ENCODE measurements at regions not wholly inside any gene's neighbourhood (a gene's known extent, or its start where the extent isn't known, plus 50 kb on each side); places are given as distances from the start of the nearest gene placed in this dataset.

GRCh38 chr5:98578438-98578837, 195.0 kb upstream of the RGMB start:
- no peaks in the 10 kb centered on the region for H3K4me1 ChIP-seq (ENCODE audit: insufficient read depth, low read length, poor library complexity, severe bottlenecking)
- TF ChIP-seq, protein P1, sequence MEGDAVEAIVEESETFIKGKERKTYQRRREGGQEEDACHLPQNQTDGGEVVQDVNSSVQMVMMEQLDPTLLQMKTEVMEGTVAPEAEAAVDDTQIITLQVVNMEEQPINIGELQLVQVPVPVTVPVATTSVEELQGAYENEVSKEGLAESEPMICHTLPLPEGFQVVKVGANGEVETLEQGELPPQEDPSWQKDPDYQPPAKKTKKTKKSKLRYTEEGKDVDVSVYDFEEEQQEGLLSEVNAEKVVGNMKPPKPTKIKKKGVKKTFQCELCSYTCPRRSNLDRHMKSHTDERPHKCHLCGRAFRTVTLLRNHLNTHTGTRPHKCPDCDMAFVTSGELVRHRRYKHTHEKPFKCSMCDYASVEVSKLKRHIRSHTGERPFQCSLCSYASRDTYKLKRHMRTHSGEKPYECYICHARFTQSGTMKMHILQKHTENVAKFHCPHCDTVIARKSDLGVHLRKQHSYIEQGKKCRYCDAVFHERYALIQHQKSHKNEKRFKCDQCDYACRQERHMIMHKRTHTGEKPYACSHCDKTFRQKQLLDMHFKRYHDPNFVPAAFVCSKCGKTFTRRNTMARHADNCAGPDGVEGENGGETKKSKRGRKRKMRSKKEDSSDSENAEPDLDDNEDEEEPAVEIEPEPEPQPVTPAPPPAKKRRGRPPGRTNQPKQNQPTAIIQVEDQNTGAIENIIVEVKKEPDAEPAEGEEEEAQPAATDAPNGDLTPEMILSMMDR (conservative IDR thresholded peaks at IDR 0.05; ENCODE audit: low read depth, low read length) = no peak
- no peak for TF ChIP-seq EZH2 (IDR thresholded peaks at IDR 0.05; ENCODE audit: borderline replicate concordance, low read depth, low read length, poor library complexity, severe bottlenecking)
- peaks cover 28% of the 10 kb centered on the region for H3K27me3 ChIP-seq (replicated peaks; ENCODE audit: insufficient read depth, low read depth, low read length, poor library complexity)
- BruUV-seq (replicated peaks) = no TSS peak
- no peaks in the 10 kb centered on the region for H3K9me3 ChIP-seq (ENCODE audit: low read depth, low read length, poor library complexity, severe bottlenecking)
- ChIA-PET POLR2A (ENCODE audit: low non-redundant PET) (no interaction called here), CTCF (no interaction called here)
- H3K27ac ChIP-seq (ENCODE audit: low read depth, low read length, poor library complexity, severe bottlenecking) = no peak overlapping the region
- H3K4me3 ChIP-seq (ENCODE audit: low read depth, low read length, poor library complexity, severe bottlenecking) = no peak overlapping the region
- intact Hi-C loops (cut with micrococcal nuclease; ENCODE audit: unreplicated experiment) = no loop called here
- no peaks in the 10 kb centered on the region for H3K36me3 ChIP-seq (ENCODE audit: insufficient read depth, low read length, poor library complexity, severe bottlenecking)
- DNase-seq (ENCODE audit: low spot score) = no peak

GRCh38 chr5:98581112-98581997, 192.1 kb upstream of the RGMB start:
- TF ChIP-seq, protein P1 (conservative IDR thresholded peaks at IDR 0.05; ENCODE audit: low read depth, low read length) = no peak
- no peak for TF ChIP-seq EZH2 (IDR thresholded peaks at IDR 0.05; ENCODE audit: borderline replicate concordance, low read depth, low read length, poor library complexity, severe bottlenecking)
- POLR2A ChIA-PET (ENCODE audit: low non-redundant PET) = no interaction called here
- Histone ChIP-seq H3K36me3 (ENCODE audit: insufficient read depth, low read length, poor library complexity, severe bottlenecking) (no peaks in the 10 kb centered on the region), H3K27me3 (replicated peaks; ENCODE audit: insufficient read depth, low read depth, low read length, poor library complexity) (peaks cover 37% of the 10 kb centered on the region), H3K9me3 (ENCODE audit: low read depth, low read length, poor library complexity, severe bottlenecking) (no peaks in the 10 kb centered on the region), H3K27ac (ENCODE audit: low read depth, low read length, poor library complexity, severe bottlenecking) (no peak overlapping the region), H3K4me3 (ENCODE audit: low read depth, low read length, poor library complexity, severe bottlenecking) (no peak overlapping the region), H3K4me1 (ENCODE audit: insufficient read depth, low read length, poor library complexity, severe bottlenecking) (no peaks in the 10 kb centered on the region)
- CTCF ChIA-PET = no interaction called here
- BruUV-seq (replicated peaks) = no TSS peak
- no peak for DNase-seq (ENCODE audit: low spot score)
- intact Hi-C loops (cut with micrococcal nuclease; ENCODE audit: unreplicated experiment) = no loop called here

GRCh38 chr5:98583586-98583985, 189.9 kb upstream of the RGMB start:
- Histone ChIP-seq H3K9me3 (ENCODE audit: low read depth, low read length, poor library complexity, severe bottlenecking) (no peaks in the 10 kb centered on the region), H3K4me3 (ENCODE audit: low read depth, low read length, poor library complexity, severe bottlenecking) (no peak overlapping the region), H3K4me1 (ENCODE audit: insufficient read depth, low read length, poor library complexity, severe bottlenecking) (no peaks in the 10 kb centered on the region), H3K27me3 (replicated peaks; ENCODE audit: insufficient read depth, low read depth, low read length, poor library complexity) (peaks cover 44% of the 10 kb centered on the region), H3K27ac (ENCODE audit: low read depth, low read length, poor library complexity, severe bottlenecking) (no peak overlapping the region), H3K36me3 (ENCODE audit: insufficient read depth, low read length, poor library complexity, severe bottlenecking) (no peaks in the 10 kb centered on the region)
- intact Hi-C loops (cut with micrococcal nuclease; ENCODE audit: unreplicated experiment) = no loop called here
- no peak for DNase-seq (ENCODE audit: low spot score)
- BruUV-seq (replicated peaks) = no TSS peak
- POLR2A ChIA-PET (ENCODE audit: low non-redundant PET) = no interaction called here
- CTCF ChIA-PET = no interaction called here
- TF ChIP-seq EZH2 (IDR thresholded peaks at IDR 0.05; ENCODE audit: borderline replicate concordance, low read depth, low read length, poor library complexity, severe bottlenecking) = no peak
- TF ChIP-seq, protein P1 (conservative IDR thresholded peaks at IDR 0.05; ENCODE audit: low read depth, low read length) = no peak
